ENCODE measurements at regions not wholly inside any gene's neighbourhood (a gene's known extent, or its start where the extent isn't known, plus 50 kb on each side); places are given as distances from the start of the nearest gene placed in this dataset.

GRCh38 chr7:89966067-89966664 lies 188.1 kb upstream of the STEAP1 start:
- no peak overlapping the region for H3K9ac ChIP-seq (ENCODE audit: extremely low read depth, low read length, poor library complexity, severe bottlenecking)
- Mint-ChIP-seq H3K4me3 (no peak overlapping the region), H3K4me1 (no peaks in the 10 kb centered on the region), H3K27me3 (ENCODE audit: insufficient read depth) (no peaks in the 10 kb centered on the region), H3K27ac (no peak overlapping the region), H3K36me3 (ENCODE audit: low read depth) (no peaks in the 10 kb centered on the region), H3K9me3 (no peaks in the 10 kb centered on the region)
- no peak for DNase-seq
- H3K9me3 ChIP-seq (ENCODE audit: control insufficient read depth, low read length), result peaks cover 6% of the 10 kb centered on the region
- no peaks in the 10 kb centered on the region for H3K36me3 ChIP-seq (ENCODE audit: control insufficient read depth, insufficient read depth, low read length)
- H3K4me3 ChIP-seq (ENCODE audit: low read length), result no peak overlapping the region
- TF ChIP-seq CTCF (conservative IDR thresholded peaks at IDR 0.05), result no peak
- H3K27me3 ChIP-seq (ENCODE audit: control insufficient read depth, insufficient read depth, low read length, poor library complexity, severe bottlenecking), result no peaks in the 10 kb centered on the region
- no peaks in the 10 kb centered on the region for H3K4me1 ChIP-seq (ENCODE audit: control insufficient read depth, insufficient read depth, low read length)
- 69 to 70% methylated on average over 3 to 4 of the region's 4 CpGs for WGBS, 2 experiments (ENCODE audit: insufficient coverage in 1 of 2, insufficient read length in 1 of 2)
- H3K27ac ChIP-seq (ENCODE audit: low read depth, low read length), result no peak overlapping the region

DNA sequence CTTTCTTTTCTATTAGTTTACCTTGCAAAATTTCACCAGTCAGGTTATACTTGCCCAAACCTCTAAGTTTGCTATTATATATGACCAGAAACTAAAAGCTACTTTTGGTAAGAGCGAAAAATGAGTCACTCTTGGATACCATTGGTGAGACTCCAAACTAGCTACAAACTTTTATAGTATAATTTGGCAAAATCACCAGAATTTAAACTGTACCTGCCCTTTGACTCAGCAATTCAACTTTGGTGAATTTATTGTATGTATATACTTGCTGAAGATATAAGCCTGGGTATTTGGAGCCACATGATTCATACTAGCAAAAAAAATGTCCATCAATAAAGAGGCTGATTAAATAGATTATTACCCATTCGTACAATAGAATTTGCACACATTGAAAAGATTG lies 178.7 kb upstream of the STEAP1 start:
- Histone ChIP-seq H3K9me3 (ENCODE audit: control insufficient read depth, low read length) (peaks cover 5% of the 10 kb centered on the region), H3K9ac (ENCODE audit: extremely low read depth, low read length, poor library complexity, severe bottlenecking) (no peak overlapping the region), H3K4me1 (ENCODE audit: control insufficient read depth, insufficient read depth, low read length) (no peaks in the 10 kb centered on the region), H3K27ac (ENCODE audit: low read depth, low read length) (no peak overlapping the region), H3K4me3 (ENCODE audit: low read length) (no peak overlapping the region), H3K27me3 (ENCODE audit: control insufficient read depth, insufficient read depth, low read length, poor library complexity, severe bottlenecking) (no peaks in the 10 kb centered on the region), H3K36me3 (ENCODE audit: control insufficient read depth, insufficient read depth, low read length) (no peaks in the 10 kb centered on the region)
- DNase-seq, result no peak
- Mint-ChIP-seq H3K27me3 (ENCODE audit: insufficient read depth) (no peaks in the 10 kb centered on the region), H3K4me1 (no peaks in the 10 kb centered on the region), H3K4me3 (no peak overlapping the region), H3K9me3 (no peaks in the 10 kb centered on the region), H3K27ac (no peak overlapping the region), H3K36me3 (ENCODE audit: low read depth) (no peaks in the 10 kb centered on the region)
- 81% methylated on average over 2 of the region's 2 CpGs; no CpG with 5 or more reads in 1 of the 2 experiments for whole genome bisulfite sequencing, 2 experiments (ENCODE audit: insufficient coverage in 1 of 2, insufficient read length in 1 of 2)
- TF ChIP-seq CTCF (conservative IDR thresholded peaks at IDR 0.05), result no peak

DNA sequence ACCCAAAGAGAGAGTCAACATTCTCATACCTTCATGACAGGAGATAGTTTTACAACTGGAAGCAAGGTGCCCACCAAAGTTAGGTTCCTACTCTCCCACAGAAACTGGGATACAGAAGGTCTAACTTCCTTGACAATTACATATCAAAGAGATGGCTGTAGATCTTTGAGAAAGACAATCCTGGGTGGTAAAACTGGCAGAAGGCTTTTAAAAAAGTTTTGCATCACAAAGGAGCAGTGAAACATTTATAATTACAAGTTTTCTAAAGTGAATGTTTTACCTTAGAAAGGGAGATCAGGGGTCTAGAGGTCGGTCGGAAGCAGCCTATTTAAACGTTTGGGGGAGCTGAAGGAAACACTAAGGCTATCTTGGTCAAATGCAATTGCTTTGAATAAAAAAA lies 166.6 kb upstream of the STEAP1 start:
- Histone ChIP-seq H3K4me1 (ENCODE audit: control insufficient read depth, insufficient read depth, low read length) (no peaks in the 10 kb centered on the region), H3K4me3 (ENCODE audit: low read length) (no peak overlapping the region), H3K27ac (ENCODE audit: low read depth, low read length) (no peak overlapping the region), H3K27me3 (ENCODE audit: control insufficient read depth, insufficient read depth, low read length, poor library complexity, severe bottlenecking) (no peaks in the 10 kb centered on the region), H3K9me3 (ENCODE audit: control insufficient read depth, low read length) (no peaks in the 10 kb centered on the region), H3K9ac (ENCODE audit: extremely low read depth, low read length, poor library complexity, severe bottlenecking) (no peak overlapping the region), H3K36me3 (ENCODE audit: control insufficient read depth, insufficient read depth, low read length) (no peaks in the 10 kb centered on the region)
- no peaks in the 10 kb centered on the region for H3K4me1 Mint-ChIP-seq
- peaks cover 4% of the 10 kb centered on the region for H3K9me3 Mint-ChIP-seq
- no peak for DNase-seq
- no peak overlapping the region for H3K4me3 Mint-ChIP-seq
- H3K27ac Mint-ChIP-seq, result no peak overlapping the region
- H3K36me3 Mint-ChIP-seq (ENCODE audit: low read depth), result no peaks in the 10 kb centered on the region
- peaks cover 37% of the 10 kb centered on the region for H3K27me3 Mint-ChIP-seq (ENCODE audit: insufficient read depth)
- no peak for TF ChIP-seq CTCF (conservative IDR thresholded peaks at IDR 0.05)
- WGBS, 2 experiments (ENCODE audit: insufficient coverage in 1 of 2, insufficient read length in 1 of 2), result 27 to 40% methylated on average over 3 of the region's 3 CpGs
